HEK293T (cell line): ENCODE measurements at regions not wholly inside any gene's neighbourhood (a gene's known extent, or its start where the extent isn't known, plus 50 kb on each side); places are given as distances from the start of the nearest gene placed in this dataset.

Experiments
- CTCF ChIA-PET: fragments of 350-600 bp; formaldehyde crosslinking; extraction: SDS; loops from one replicate; lab custom pipeline; 2021; ENCODE audit warnings: antibody characterized with exemption, inconsistent platforms; lab: Yijun Ruan, JAX
- POLR2A ChIA-PET: fragments of 350-600 bp; formaldehyde crosslinking; extraction: SDS; loops from one replicate; lab custom pipeline; 2020; ENCODE audit warnings: antibody characterized with exemption, inconsistent platforms; lab: Yijun Ruan, JAX
- DNase-seq: peaks from one replicate; pipeline ENCODE4 v3.0.0; 2012; ENCODE audit warnings: mixed read lengths; ENCODE audit errors: extremely low spot score
- ARNT ChIP-seq: fragments of 450-650 bp; IDR thresholded peaks from 2 replicates; pipeline ENCODE4 v1.6.1; 2017; ENCODE audit warnings: mild to moderate bottlenecking
- BHLHE40 ChIP-seq: fragments of 450-650 bp; IDR thresholded peaks from 2 replicates; pipeline ENCODE4 v1.6.1; 2016; ENCODE audit warnings: mild to moderate bottlenecking, moderate library complexity, borderline replicate concordance
- CTBP1 ChIP-seq: fragments of 450-650 bp; IDR thresholded peaks from 2 replicates; pipeline ENCODE4 v1.6.1; 2016; ENCODE audit warnings: borderline replicate concordance
- ELF4 ChIP-seq: fragments of 450-650 bp; IDR thresholded peaks from 2 replicates; pipeline ENCODE4 v1.6.1; 2017; ENCODE audit warnings: antibody characterized with exemption
- FOXA1 ChIP-seq: fragments of 450-650 bp; IDR thresholded peaks from 2 replicates; pipeline ENCODE4 v1.6.1; 2016; ENCODE audit warnings: mild to moderate bottlenecking
- FOXK2 ChIP-seq: fragments of 450-650 bp; IDR thresholded peaks from 2 replicates; pipeline ENCODE4 v1.6.1; 2016; ENCODE audit warnings: mild to moderate bottlenecking
- FOXM1 ChIP-seq: fragments of 450-650 bp; IDR thresholded peaks from 2 replicates; pipeline ENCODE4 v1.6.1; 2017; ENCODE audit warnings: mild to moderate bottlenecking, borderline replicate concordance
- HDGF ChIP-seq: fragments of 450-650 bp; IDR thresholded peaks from 2 replicates; pipeline ENCODE4 v1.6.1; 2017; ENCODE audit warnings: antibody characterized with exemption, borderline replicate concordance
- L3MBTL2 ChIP-seq: fragments of 450-650 bp; conservative IDR thresholded peaks from 2 replicates; pipeline ENCODE4 v1.6.1; 2016; ENCODE audit warnings: mild to moderate bottlenecking
- LEF1 ChIP-seq: fragments of 450-650 bp; IDR thresholded peaks from 2 replicates; pipeline ENCODE4 v1.6.1; 2017; ENCODE audit warnings: mild to moderate bottlenecking, borderline replicate concordance
- NFRKB ChIP-seq: fragments of 450-650 bp; IDR thresholded peaks from 2 replicates; pipeline ENCODE4 v1.6.1; 2016; ENCODE audit warnings: mild to moderate bottlenecking, moderate library complexity
- SP1 ChIP-seq: fragments of 450-650 bp; IDR thresholded peaks from 2 replicates; pipeline ENCODE4 v1.6.1; 2017
- SUZ12 ChIP-seq: fragments of 450-650 bp; IDR thresholded peaks from 2 replicates; pipeline ENCODE4 v1.6.1; 2016; ENCODE audit warnings: mild to moderate bottlenecking
- TARDBP ChIP-seq: fragments of 450-650 bp; IDR thresholded peaks from 2 replicates; pipeline ENCODE4 v1.6.1; 2016
- ZNF384 ChIP-seq: fragments of 450-650 bp; IDR thresholded peaks from 2 replicates; pipeline ENCODE4 v1.6.1; 2016
- TF ChIP-seq, protein P1 (sequence below): fragments of 450-650 bp; IDR thresholded peaks from 2 replicates; pipeline ENCODE4 v1.6.1; 2016

GRCh38 chr17:71881041-71881440 is 239.8 kb upstream of the SOX9 start:
- TF ChIP-seq FOXM1 (no peak), CTBP1 (no peak), NFRKB (no peak), FOXA1 (no peak), SP1 (no peak), L3MBTL2 (no peak), ZNF384 (no peak), ARNT (no peak), TARDBP (no peak), HDGF (no peak), ELF4 (no peak)
- TF ChIP-seq, protein P1, sequence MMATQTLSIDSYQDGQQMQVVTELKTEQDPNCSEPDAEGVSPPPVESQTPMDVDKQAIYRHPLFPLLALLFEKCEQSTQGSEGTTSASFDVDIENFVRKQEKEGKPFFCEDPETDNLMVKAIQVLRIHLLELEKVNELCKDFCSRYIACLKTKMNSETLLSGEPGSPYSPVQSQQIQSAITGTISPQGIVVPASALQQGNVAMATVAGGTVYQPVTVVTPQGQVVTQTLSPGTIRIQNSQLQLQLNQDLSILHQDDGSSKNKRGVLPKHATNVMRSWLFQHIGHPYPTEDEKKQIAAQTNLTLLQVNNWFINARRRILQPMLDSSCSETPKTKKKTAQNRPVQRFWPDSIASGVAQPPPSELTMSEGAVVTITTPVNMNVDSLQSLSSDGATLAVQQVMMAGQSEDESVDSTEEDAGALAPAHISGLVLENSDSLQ = no peak
- POLR2A ChIA-PET = no interaction called here
- no peak for DNase-seq
- CTCF ChIA-PET = no interaction called here

DNA sequence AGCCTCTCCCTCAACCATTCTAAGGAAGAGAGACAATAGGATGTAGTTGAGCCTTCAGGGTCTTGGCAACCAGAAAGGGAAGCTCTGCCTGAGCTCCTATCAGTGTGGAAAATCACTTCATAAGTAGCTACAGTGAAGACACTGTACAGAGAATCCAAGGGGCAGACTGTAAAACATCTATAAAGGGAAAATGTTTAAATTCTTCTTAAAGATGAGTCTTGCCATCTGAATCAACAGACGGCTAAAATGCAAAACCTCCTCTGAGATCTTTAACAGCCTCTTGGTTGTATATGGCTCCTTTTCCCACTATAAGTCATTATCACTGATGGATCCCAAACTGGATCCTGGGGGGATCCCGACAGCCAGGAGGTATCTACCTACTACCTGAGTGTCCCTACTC is 239.2 kb upstream of the SOX9 start:
- POLR2A ChIA-PET = no interaction called here
- TF ChIP-seq ZNF384 (no peak), BHLHE40 (no peak), HDGF (no peak), NFRKB (no peak), TARDBP (no peak), FOXA1 (no peak), FOXK2 (no peak), SUZ12 (no peak), CTBP1 (no peak), ARNT (no peak), FOXM1 (no peak), SP1 (no peak), ELF4 (no peak), LEF1 (no peak), L3MBTL2 (no peak)
- TF ChIP-seq, protein P1 = no peak
- DNase-seq = no peak
- CTCF ChIA-PET = no interaction called here

- CTCF ChIA-PET = no interaction called here
These were observed 237.6 kb upstream of the SOX9 start for GRCh38 chr17:71883258-71883657.

DNA sequence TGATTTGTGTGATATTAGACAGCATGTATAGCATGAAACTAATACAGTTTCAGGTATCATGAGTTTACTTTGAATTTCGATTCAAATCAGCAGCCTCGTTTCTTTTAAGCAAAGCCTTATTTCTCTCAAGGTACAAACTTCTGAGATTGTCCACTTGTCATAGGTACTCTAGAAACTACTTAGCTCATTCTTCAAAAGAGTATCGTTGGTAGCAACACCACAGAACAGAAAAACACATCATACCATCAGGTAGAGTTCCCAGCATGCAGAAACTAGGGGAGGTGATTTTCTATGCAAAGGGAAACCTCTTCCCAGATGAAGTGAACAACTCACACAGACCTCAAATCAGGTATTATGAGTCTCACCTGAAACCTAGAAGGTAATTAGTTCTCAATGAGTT is 237.0 kb upstream of the SOX9 start:
- CTCF ChIA-PET = no interaction called here
- TF ChIP-seq CTBP1 = no peak
- no peak for TF ChIP-seq ARNT
- no peak for TF ChIP-seq SP1
- no peak for TF ChIP-seq FOXK2
- TF ChIP-seq FOXM1 = no peak
- no peak for TF ChIP-seq L3MBTL2
- TF ChIP-seq LEF1 = no peak
- no peak for TF ChIP-seq ZNF384
- TF ChIP-seq, protein P1 = no peak
- POLR2A ChIA-PET = no interaction called here
- no peak for DNase-seq

More at GRCh38 chr17:71883258-71883657, 237.6 kb upstream of the SOX9 start:
- no peak for DNase-seq
- no peak for TF ChIP-seq HDGF
- no peak for TF ChIP-seq ZNF384
- TF ChIP-seq CTBP1 = no peak
- TF ChIP-seq, protein P1 = no peak
- no peak for TF ChIP-seq FOXM1
- POLR2A ChIA-PET = no interaction called here

DNA sequence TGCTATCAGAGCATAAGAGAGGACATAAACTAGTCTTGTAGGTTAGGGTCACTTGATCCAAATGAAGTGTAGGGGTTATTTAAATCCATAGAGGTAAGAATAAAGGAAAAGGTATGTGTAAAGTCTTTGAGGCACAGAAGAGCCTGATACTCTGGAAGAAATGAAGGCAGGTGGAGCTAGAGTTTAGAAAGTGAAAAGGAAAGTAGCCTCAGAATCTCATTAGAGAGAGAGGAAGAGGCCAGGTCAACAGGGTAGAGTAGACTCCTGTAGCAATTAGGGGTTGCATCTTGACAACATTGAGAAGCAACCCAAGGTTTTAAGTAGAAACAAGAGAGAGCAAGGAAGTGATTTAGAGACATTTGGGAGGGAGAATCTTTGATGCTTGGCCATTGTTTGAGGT is 235.2 kb upstream of the SOX9 start:
- no peak for DNase-seq
- ChIA-PET CTCF (no interaction called here), POLR2A (no interaction called here)
- TF ChIP-seq ELF4 = no peak
- no peak for TF ChIP-seq SUZ12
- TF ChIP-seq HDGF = no peak
- TF ChIP-seq, protein P1 = no peak
- TF ChIP-seq ZNF384 = no peak
- TF ChIP-seq FOXM1 = no peak
- TF ChIP-seq BHLHE40 = no peak
- TF ChIP-seq ARNT = no peak

- DNase-seq = no peak
- ChIA-PET CTCF (no interaction called here), POLR2A (no interaction called here)
- no peak for TF ChIP-seq TARDBP
- TF ChIP-seq ARNT = no peak
- no peak for TF ChIP-seq SP1
- no peak for TF ChIP-seq LEF1
- TF ChIP-seq FOXM1 = no peak
- no peak for TF ChIP-seq CTBP1
- no peak for TF ChIP-seq NFRKB
- no peak for TF ChIP-seq HDGF
- TF ChIP-seq ELF4 = no peak
- TF ChIP-seq BHLHE40 = no peak
- no peak for TF ChIP-seq ZNF384
- no peak for TF ChIP-seq FOXK2
- no peak for TF ChIP-seq SUZ12
- TF ChIP-seq L3MBTL2 = no peak
These were observed 221.5 kb upstream of the SOX9 start for GRCh38 chr17:71899317-71899716.
